ENCODE measurements at regions not wholly inside any gene's neighbourhood (a gene's known extent, or its start where the extent isn't known, plus 50 kb on each side); places are given as distances from the start of the nearest gene placed in this dataset.

GRCh38 chr13:86161257-86161656, 362.0 kb upstream of the SLITRK6 start:
- TF ChIP-seq ZNF23 (tag by site-specific recombination; IDR thresholded peaks at IDR 0.05; ENCODE audit: borderline replicate concordance) (no peak), ZNF146 (tag by site-specific recombination; IDR thresholded peaks at IDR 0.05) (no peak), ZNF292 (tag by site-specific recombination; IDR thresholded peaks at IDR 0.05; ENCODE audit: borderline replicate concordance, low read depth) (no peak), CTCF (tag by site-specific recombination; IDR thresholded peaks at IDR 0.05) (no peak), KLF1 (tag by site-specific recombination; IDR thresholded peaks at IDR 0.05) (no peak), ZNF274 (IDR thresholded peaks at IDR 0.05; ENCODE audit: low read length) (no peak), ZNF274 (tag by site-specific recombination; IDR thresholded peaks at IDR 0.05; ENCODE audit: borderline replicate concordance) (no peak), ZNF423 (tag by site-specific recombination; IDR thresholded peaks at IDR 0.05) (no peak), ZNF610 (tag by site-specific recombination; IDR thresholded peaks at IDR 0.05; ENCODE audit: borderline replicate concordance) (no peak), SETDB1 (IDR thresholded peaks at IDR 0.05; ENCODE audit: insufficient read length, low read length) (no peak), OVOL3 (tag by site-specific recombination; IDR thresholded peaks at IDR 0.05) (no peak), ZBTB26 (tag by site-specific recombination; optimal IDR thresholded peaks at IDR 0.05) (no peak)
